ENCODE measurements at regions not wholly inside any gene's neighbourhood (a gene's known extent, or its start where the extent isn't known, plus 50 kb on each side); places are given as distances from the start of the nearest gene placed in this dataset.
A peak's percentile ranks its signal among the peaks of the same experiment; 100 is the strongest.

- TF ChIP-seq ZNF280B (CRISPR knock-in tag; IDR thresholded peaks at IDR 0.05) = no peak
- no peak for TF ChIP-seq KDM4B (IDR thresholded peaks at IDR 0.05; ENCODE audit: borderline replicate concordance in 2 of 2, low read depth in 1 of 2)
- no peak for TF ChIP-seq ID3 (CRISPR knock-in tag; IDR thresholded peaks at IDR 0.05)
- TF ChIP-seq ID3 (tag; IDR thresholded peaks at IDR 0.05) = no peak
- no peak for TF ChIP-seq ZNF77 (CRISPR knock-in tag; IDR thresholded peaks at IDR 0.05)
- TF ChIP-seq NFATC3 (IDR thresholded peaks at IDR 0.05) = no peak
- no peak for TF ChIP-seq SNIP1 (IDR thresholded peaks at IDR 0.05; ENCODE audit: low read depth)
These were observed 218.9 kb downstream of the EXOC5 start (continued) for GRCh38 chr14:57049848-57050247.

GRCh38 chr14:57046175-57046574 is 222.5 kb downstream of the EXOC5 start:
- POLR2A ChIA-PET = interaction anchor here (0.7 kb wide), 2 partner anchors 42 to 200 kb away, joined by 3 read pairs; no protein-coding TSS in a partner anchor
- FAIRE-seq (no peak), DNase-seq (ENCODE audit: extremely low read depth in 1 of 4, low spot score in 3 of 4) (peak in 2 of 4 experiments; percentile 3 to 6), ATAC-seq (peak; percentile 71)
- CTCF ChIA-PET (ENCODE audit: low intra/inter-chr PET ratio) = no interaction called here
- H3K4me2 ChIP-seq (ENCODE audit: insufficient read depth, low read length) = no peak overlapping the region
- BruUV-seq (replicated peaks) = no TSS peak
- no peaks in the 10 kb centered on the region for H3K79me2 ChIP-seq (ENCODE audit: control insufficient read depth, insufficient read depth, low read length)
- H3K4me3 ChIP-seq = no peak overlapping the region
- H4K20me1 ChIP-seq (replicated peaks; ENCODE audit: control insufficient read depth, insufficient read depth, low read length) = no peaks in the 10 kb centered on the region
- H2AFZ ChIP-seq (ENCODE audit: low read depth, low read length) = no peak overlapping the region
- H3K9me3 ChIP-seq (replicated peaks; ENCODE audit: control insufficient read depth, insufficient read depth, low read depth, low read length) = no peaks in the 10 kb centered on the region
- H3K27me3 ChIP-seq (ENCODE audit: control insufficient read depth in 2 of 2, insufficient read depth in 2 of 2, low read length in 2 of 2) = no peaks in the 10 kb centered on the region; a peak in 1 of 5 replicates
- no peak overlapping the region for H3K9ac ChIP-seq (ENCODE audit: insufficient read depth in 1 of 2, low read depth in 2 of 2, low read length in 2 of 2)
- H3K4me1 ChIP-seq (replicated peaks in 1 of 2; ENCODE audit: control insufficient read depth in 2 of 2, insufficient read depth in 2 of 2, low read length in 2 of 2) = no peaks in the 10 kb centered on the region; a peak in 1 of 5 replicates
- no peaks in the 10 kb centered on the region for H3K9me1 ChIP-seq (ENCODE audit: control insufficient read depth, insufficient read depth, low read length)
- 0% methylated on average over 3 of the region's 4 CpGs for WGBS (ENCODE audit: insufficient coverage, low coverage, missing lambda C conversion rate)
- in situ Hi-C loops (cut with MboI) = no loop called here
- no peak overlapping the region for H3K27ac ChIP-seq (ENCODE audit: extremely low read depth, low read depth, low read length)
- intact Hi-C loops (cut with micrococcal nuclease) = no loop called here
- no peaks in the 10 kb centered on the region for H3K36me3 ChIP-seq (ENCODE audit: control insufficient read depth, insufficient read depth, low read length)
- TF ChIP-seq SREBF1 (IDR thresholded peaks at IDR 0.05; ENCODE audit: borderline replicate concordance, low read depth, low read length) (no peak), MIER1 (IDR thresholded peaks at IDR 0.05; ENCODE audit: low read depth) (no peak), MEIS2 (IDR thresholded peaks at IDR 0.05; ENCODE audit: partially characterized antibody) (no peak), CHD1 (IDR thresholded peaks at IDR 0.05; ENCODE audit: low read length) (no peak), EP400 (IDR thresholded peaks at IDR 0.05) (no peak), PHB (CRISPR knock-in tag; IDR thresholded peaks at IDR 0.05) (no peak), SIRT6 (IDR thresholded peaks at IDR 0.05; ENCODE audit: low read depth, low read length) (no peak), CBFA2T3 (IDR thresholded peaks at IDR 0.05) (no peak), BHLHE40 (IDR thresholded peaks at IDR 0.05; ENCODE audit: low read length) (0 out of 2 replicates have a peak, but pooled peaks have one; percentile 15), ETS2 (tag; IDR thresholded peaks at IDR 0.05; ENCODE audit: borderline replicate concordance, poor library complexity, severe bottlenecking) (no peak), SNIP1 (IDR thresholded peaks at IDR 0.05; ENCODE audit: low read depth) (no peak), NR0B1 (IDR thresholded peaks at IDR 0.05; ENCODE audit: partially characterized antibody) (no peak), SAP30 (IDR thresholded peaks at IDR 0.05; ENCODE audit: borderline replicate concordance, insufficient read depth, low read depth, low read length, poor library complexity, severe bottlenecking) (no peak), PCBP2 (IDR thresholded peaks at IDR 0.05; ENCODE audit: low read depth, low read length, poor library complexity, severe bottlenecking) (no peak), MEF2D (tag; conservative IDR thresholded peaks at IDR 0.05; ENCODE audit: low read depth) (no peak)

Data from K562 (cell line).